IgD-negative memory B cell (primary cell): ENCODE measurements at regions not wholly inside any gene's neighbourhood (a gene's known extent, or its start where the extent isn't known, plus 50 kb on each side); places are given as distances from the start of the nearest gene placed in this dataset.
"Not testable (repeated sequence)": the region's sequence is repeated elsewhere in the genome, so short reads cannot be mapped to it uniquely, and the experiment has no call there.

ENCODE experiments used
- H3K27ac Mint-ChIP-seq, 3 donors: one replicate each; pipeline ENCODE4 v1.8.0; 2020 to 2022; ENCODE audit warnings: mild to moderate bottlenecking in 3 of 3, mixed read lengths in 3 of 3, moderate library complexity in 1 of 3
- H3K27me3 Mint-ChIP-seq: one replicate; pipeline ENCODE4 v1.8.0; 2021; ENCODE audit warnings: mixed read lengths
- H3K36me3 Mint-ChIP-seq: one replicate; pipeline ENCODE4 v1.8.0; 2020; ENCODE audit warnings: mild to moderate bottlenecking, mixed read lengths
- H3K4me1 Mint-ChIP-seq, 3 donors: one replicate each; pipeline ENCODE4 v1.8.0; 2020 to 2022; ENCODE audit warnings: mixed read lengths in 3 of 3, mild to moderate bottlenecking in 1 of 3
- H3K4me3 Mint-ChIP-seq, 4 donors: one replicate each; pipeline ENCODE4 v1.8.0; 2020 to 2022; ENCODE audit warnings: mild to moderate bottlenecking in 4 of 4, mixed read lengths in 4 of 4, moderate library complexity in 3 of 4
- H3K9me3 Mint-ChIP-seq, 3 donors: one replicate each; pipeline ENCODE4 v1.8.0; 2020 to 2021; ENCODE audit warnings: mixed read lengths in 3 of 3, mild to moderate bottlenecking in 1 of 3

- not testable (repeated sequence) for H3K4me3 Mint-ChIP-seq, H3K4me1 Mint-ChIP-seq, H3K36me3 Mint-ChIP-seq, H3K27me3 Mint-ChIP-seq, H3K27ac Mint-ChIP-seq, H3K9me3 Mint-ChIP-seq
These were observed 440.5 kb upstream of the ACTBL2 start for GRCh38 chr5:57923094-57923493.

- Mint-ChIP-seq H3K27ac (no peak overlapping the region), H3K4me1 (no peaks in the 10 kb centered on the region), H3K4me3 (no peak overlapping the region), H3K27me3 (peaks cover 2% of the 10 kb centered on the region), H3K9me3 (no peaks in the 10 kb centered on the region), H3K36me3 (no peaks in the 10 kb centered on the region)
These were observed 434.4 kb upstream of the ACTBL2 start for GRCh38 chr5:57917004-57917403.

- H3K36me3 Mint-ChIP-seq: no peaks in the 10 kb centered on the region
- H3K9me3 Mint-ChIP-seq: no peaks in the 10 kb centered on the region
- no peak overlapping the region for H3K4me3 Mint-ChIP-seq
- no peak overlapping the region for H3K27ac Mint-ChIP-seq
- peaks cover 2% of the 10 kb centered on the region for H3K27me3 Mint-ChIP-seq
- no peaks in the 10 kb centered on the region for H3K4me1 Mint-ChIP-seq
These were observed 432.9 kb upstream of the ACTBL2 start for GRCh38 chr5:57915536-57915935.

- Mint-ChIP-seq H3K9me3 (no peaks in the 10 kb centered on the region), H3K36me3 (no peaks in the 10 kb centered on the region), H3K27me3 (peaks cover 2% of the 10 kb centered on the region), H3K4me1 (no peaks in the 10 kb centered on the region), H3K27ac (no peak overlapping the region), H3K4me3 (no peak overlapping the region)
These were observed 428.8 kb upstream of the ACTBL2 start for GRCh38 chr5:57911438-57911837.

GRCh38 chr5:57906671-57907070, 424.1 kb upstream of the ACTBL2 start:
- Mint-ChIP-seq H3K27me3 (no peaks in the 10 kb centered on the region), H3K9me3 (peaks cover 0 to 5% (median 0%) of the 10 kb centered on the region in 3 donors), H3K4me1 (no peaks in the 10 kb centered on the region), H3K4me3 (no peak overlapping the region), H3K27ac (no peak overlapping the region), H3K36me3 (no peaks in the 10 kb centered on the region)

- Mint-ChIP-seq H3K4me3 (no peak overlapping the region), H3K9me3 (peaks cover 0 to 5% (median 0%) of the 10 kb centered on the region in 3 donors), H3K36me3 (no peaks in the 10 kb centered on the region), H3K27me3 (no peaks in the 10 kb centered on the region), H3K27ac (no peak overlapping the region), H3K4me1 (no peaks in the 10 kb centered on the region)
These were observed 420.8 kb upstream of the ACTBL2 start for GRCh38 chr5:57903458-57903857.

- no peaks in the 10 kb centered on the region for H3K27me3 Mint-ChIP-seq
- peaks cover 0 to 5% (median 0%) of the 10 kb centered on the region in 3 donors for H3K9me3 Mint-ChIP-seq
These were observed 419.5 kb upstream of the ACTBL2 start for GRCh38 chr5:57902095-57902494.

GRCh38 chr5:57900381-57900944, 417.9 kb upstream of the ACTBL2 start:
- Mint-ChIP-seq H3K4me3 (no peak overlapping the region), H3K36me3 (peaks cover 2% of the 10 kb centered on the region), H3K9me3 (no peaks in the 10 kb centered on the region), H3K4me1 (no peaks in the 10 kb centered on the region), H3K27ac (no peak overlapping the region), H3K27me3 (no peaks in the 10 kb centered on the region)

More at GRCh38 chr5:57902095-57902494, 419.5 kb upstream of the ACTBL2 start:
- H3K4me3 Mint-ChIP-seq: no peak overlapping the region
- peaks cover 2% of the 10 kb centered on the region for H3K36me3 Mint-ChIP-seq
- H3K4me1 Mint-ChIP-seq: no peaks in the 10 kb centered on the region
- no peak overlapping the region for H3K27ac Mint-ChIP-seq

- Mint-ChIP-seq H3K4me3 (no peak overlapping the region), H3K36me3 (peaks cover 2% of the 10 kb centered on the region), H3K4me1 (no peaks in the 10 kb centered on the region), H3K9me3 (no peaks in the 10 kb centered on the region), H3K27ac (no peak overlapping the region), H3K27me3 (peaks cover 1% of the 10 kb centered on the region)
These were observed 414.0 kb upstream of the ACTBL2 start for GRCh38 chr5:57896576-57896975.

GRCh38 chr5:57895766-57896165, 413.2 kb upstream of the ACTBL2 start:
- Mint-ChIP-seq H3K4me1 (no peaks in the 10 kb centered on the region), H3K27ac (no peak overlapping the region), H3K36me3 (peaks cover 2% of the 10 kb centered on the region), H3K4me3 (no peak overlapping the region), H3K9me3 (no peaks in the 10 kb centered on the region), H3K27me3 (peaks cover 1% of the 10 kb centered on the region)

- no peaks in the 10 kb centered on the region for H3K4me1 Mint-ChIP-seq
- no peaks in the 10 kb centered on the region for H3K9me3 Mint-ChIP-seq
- peaks cover 2% of the 10 kb centered on the region for H3K36me3 Mint-ChIP-seq
- no peak overlapping the region for H3K4me3 Mint-ChIP-seq
- H3K27ac Mint-ChIP-seq: no peak overlapping the region
- peaks cover 1% of the 10 kb centered on the region for H3K27me3 Mint-ChIP-seq
These were observed 411.3 kb upstream of the ACTBL2 start for GRCh38 chr5:57893926-57894325.

GRCh38 chr5:57891443-57891842, 408.8 kb upstream of the ACTBL2 start:
- H3K27me3 Mint-ChIP-seq: peaks cover 1% of the 10 kb centered on the region
- H3K9me3 Mint-ChIP-seq: no peaks in the 10 kb centered on the region
- no peak overlapping the region for H3K27ac Mint-ChIP-seq
- H3K4me3 Mint-ChIP-seq: no peak overlapping the region
- H3K36me3 Mint-ChIP-seq: no peaks in the 10 kb centered on the region
- no peaks in the 10 kb centered on the region for H3K4me1 Mint-ChIP-seq

GRCh38 chr5:57889558-57889957, 406.9 kb upstream of the ACTBL2 start:
- Mint-ChIP-seq H3K27me3 (peaks cover 1% of the 10 kb centered on the region), H3K4me1 (no peaks in the 10 kb centered on the region), H3K27ac (no peak overlapping the region), H3K4me3 (no peak overlapping the region), H3K36me3 (no peaks in the 10 kb centered on the region), H3K9me3 (peaks cover 0 to 2% (median 0%) of the 10 kb centered on the region in 3 donors)

GRCh38 chr5:57887851-57888621, 405.4 kb upstream of the ACTBL2 start:
- Mint-ChIP-seq H3K9me3 (peaks cover 0 to 2% (median 0%) of the 10 kb centered on the region in 3 donors), H3K4me3 (no peak overlapping the region), H3K27ac (no peak overlapping the region), H3K27me3 (no peaks in the 10 kb centered on the region), H3K36me3 (no peaks in the 10 kb centered on the region), H3K4me1 (no peaks in the 10 kb centered on the region)

GRCh38 chr5:57884346-57885102, 401.9 kb upstream of the ACTBL2 start:
- peaks cover 0 to 2% (median 0%) of the 10 kb centered on the region in 3 donors for H3K9me3 Mint-ChIP-seq
- H3K4me1 Mint-ChIP-seq: no peaks in the 10 kb centered on the region
- H3K27ac Mint-ChIP-seq: no peak overlapping the region
- H3K4me3 Mint-ChIP-seq: no peak overlapping the region
- H3K36me3 Mint-ChIP-seq: no peaks in the 10 kb centered on the region
- no peaks in the 10 kb centered on the region for H3K27me3 Mint-ChIP-seq
